ENCODE measurements at regions not wholly inside any gene's neighbourhood (a gene's known extent, or its start where the extent isn't known, plus 50 kb on each side); places are given as distances from the start of the nearest gene placed in this dataset.

GRCh38 chr11:131279654-131280384 is 90.6 kb upstream of the NTM start:
- Histone ChIP-seq H3K4me1 (ENCODE audit: control insufficient read depth, insufficient read depth, low read length) (no peaks in the 10 kb centered on the region), H3K9ac (ENCODE audit: control insufficient read depth, insufficient read depth, low read length) (no peak overlapping the region), H3K36me3 (ENCODE audit: control insufficient read depth in 2 of 2, insufficient read depth in 2 of 2, low read length in 1 of 2) (no peaks in the 10 kb centered on the region), H4K20me1 (ENCODE audit: control insufficient read depth, insufficient read depth) (no peaks in the 10 kb centered on the region), H3K79me2 (ENCODE audit: control insufficient read depth, insufficient read depth, low read length) (no peaks in the 10 kb centered on the region), H3K9me3 (replicated peaks; ENCODE audit: control insufficient read depth, insufficient read depth, low read length) (no peaks in the 10 kb centered on the region), H3K27me3 (replicated peaks in 1 of 2; ENCODE audit: control insufficient read depth in 2 of 2, insufficient read depth in 2 of 2, low read length in 1 of 2) (no peaks in the 10 kb centered on the region), H2AFZ (ENCODE audit: control insufficient read depth, low read depth, low read length) (no peak overlapping the region), H3K4me2 (ENCODE audit: control insufficient read depth, insufficient read depth) (no peak overlapping the region), H3K4me3 (no peak overlapping the region), H3K27ac (ENCODE audit: control insufficient read depth, insufficient read depth) (no peak overlapping the region)
- ChIA-PET SMC1A (ENCODE audit: uncharacterized antibody, unreplicated experiment) (no interaction called here), CTCF (no interaction called here), RAD21 (ENCODE audit: unreplicated experiment) (no interaction called here), POLR2A (no interaction called here)
- no peak for FAIRE-seq
- 43% methylated on average over 3 of the region's 3 CpGs for WGBS (ENCODE audit: insufficient coverage, insufficient replicate concordance, low lambda C conversion rate, missing lambda C conversion rate)
- intact Hi-C loops (cut with micrococcal nuclease; ENCODE audit: unreplicated experiment) = no loop called here
- no peak for DNase-seq (ENCODE audit: low read depth, low spot score)
- in situ Hi-C loops (cut with MboI) = no loop called here
- no TSS peak for BruUV-seq (replicated peaks)
- no peak for ATAC-seq
- no peak for TF ChIP-seq SUPT20H (IDR thresholded peaks at IDR 0.05; ENCODE audit: borderline replicate concordance, control insufficient read depth, low read depth, low read length)
- TF ChIP-seq ZBTB33 (IDR thresholded peaks at IDR 0.05) = no peak
- no peak for TF ChIP-seq ZNF384 (IDR thresholded peaks at IDR 0.05; ENCODE audit: borderline replicate concordance, low read depth, low read length)
- TF ChIP-seq TCF3 (IDR thresholded peaks at IDR 0.05; ENCODE audit: borderline replicate concordance, insufficient read depth, low read depth, low read length) = no peak
- no peak for TF ChIP-seq NFYA (IDR thresholded peaks at IDR 0.05; ENCODE audit: borderline replicate concordance, low read depth, low read length)
- no peak for TF ChIP-seq BRCA1 (IDR thresholded peaks at IDR 0.05; ENCODE audit: low read depth, low read length)
- TF ChIP-seq NRF1 (conservative IDR thresholded peaks at IDR 0.05; ENCODE audit: low read depth, low read length) = no peak
- TF ChIP-seq, protein P1, sequence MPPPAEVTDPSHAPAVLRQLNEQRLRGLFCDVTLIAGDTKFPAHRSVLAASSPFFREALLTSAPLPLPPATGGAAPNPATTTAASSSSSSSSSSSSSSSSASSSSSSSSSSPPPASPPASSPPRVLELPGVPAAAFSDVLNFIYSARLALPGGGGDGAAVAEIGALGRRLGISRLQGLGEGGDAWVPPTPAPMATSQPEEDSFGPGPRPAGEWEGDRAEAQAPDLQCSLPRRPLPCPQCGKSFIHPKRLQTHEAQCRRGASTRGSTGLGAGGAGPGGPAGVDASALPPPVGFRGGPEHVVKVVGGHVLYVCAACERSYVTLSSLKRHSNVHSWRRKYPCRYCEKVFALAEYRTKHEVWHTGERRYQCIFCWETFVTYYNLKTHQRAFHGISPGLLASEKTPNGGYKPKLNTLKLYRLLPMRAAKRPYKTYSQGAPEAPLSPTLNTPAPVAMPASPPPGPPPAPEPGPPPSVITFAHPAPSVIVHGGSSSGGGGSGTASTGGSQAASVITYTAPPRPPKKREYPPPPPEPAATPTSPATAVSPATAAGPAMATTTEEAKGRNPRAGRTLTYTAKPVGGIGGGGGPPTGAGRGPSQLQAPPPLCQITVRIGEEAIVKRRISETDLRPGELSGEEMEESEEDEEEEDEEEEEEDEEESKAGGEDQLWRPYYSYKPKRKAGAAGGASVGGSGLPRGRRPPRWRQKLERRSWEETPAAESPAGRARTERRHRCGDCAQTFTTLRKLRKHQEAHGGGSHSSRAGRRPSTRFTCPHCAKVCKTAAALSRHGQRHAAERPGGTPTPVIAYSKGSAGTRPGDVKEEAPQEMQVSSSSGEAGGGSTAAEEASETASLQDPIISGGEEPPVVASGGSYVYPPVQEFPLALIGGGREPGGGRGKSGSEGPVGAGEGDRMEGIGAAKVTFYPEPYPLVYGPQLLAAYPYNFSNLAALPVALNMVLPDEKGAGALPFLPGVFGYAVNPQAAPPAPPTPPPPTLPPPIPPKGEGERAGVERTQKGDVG (CRISPR knock-in tag; IDR thresholded peaks at IDR 0.05) = no peak
- TF ChIP-seq DPF2 (IDR thresholded peaks at IDR 0.05) = no peak
- TF ChIP-seq RB1 (IDR thresholded peaks at IDR 0.05; ENCODE audit: borderline replicate concordance) = no peak
- no peak for TF ChIP-seq EGR1 (IDR thresholded peaks at IDR 0.05; ENCODE audit: borderline replicate concordance in 1 of 2, low read depth in 2 of 2, low read length in 2 of 2)
- no peak for TF ChIP-seq IKZF2 (IDR thresholded peaks at IDR 0.05)
- no peak for TF ChIP-seq CHD1 (IDR thresholded peaks at IDR 0.05; ENCODE audit: low read depth, low read length)
- TF ChIP-seq, protein P2, sequence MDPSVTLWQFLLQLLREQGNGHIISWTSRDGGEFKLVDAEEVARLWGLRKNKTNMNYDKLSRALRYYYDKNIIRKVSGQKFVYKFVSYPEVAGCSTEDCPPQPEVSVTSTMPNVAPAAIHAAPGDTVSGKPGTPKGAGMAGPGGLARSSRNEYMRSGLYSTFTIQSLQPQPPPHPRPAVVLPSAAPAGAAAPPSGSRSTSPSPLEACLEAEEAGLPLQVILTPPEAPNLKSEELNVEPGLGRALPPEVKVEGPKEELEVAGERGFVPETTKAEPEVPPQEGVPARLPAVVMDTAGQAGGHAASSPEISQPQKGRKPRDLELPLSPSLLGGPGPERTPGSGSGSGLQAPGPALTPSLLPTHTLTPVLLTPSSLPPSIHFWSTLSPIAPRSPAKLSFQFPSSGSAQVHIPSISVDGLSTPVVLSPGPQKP (IDR thresholded peaks at IDR 0.05; ENCODE audit: low read depth, low read length) = no peak
- no peak for TF ChIP-seq SIN3A (IDR thresholded peaks at IDR 0.05; ENCODE audit: low read depth, low read length)
- TF ChIP-seq POLR2AphosphoS5 (IDR thresholded peaks at IDR 0.05; ENCODE audit: low read length) = no peak
- TF ChIP-seq HDAC6 (IDR thresholded peaks at IDR 0.05; ENCODE audit: unreplicated experiment) = no peak

Measured in GM12878 (cell line).